ENCODE measurements at regions not wholly inside any gene's neighbourhood (a gene's known extent, or its start where the extent isn't known, plus 50 kb on each side); places are given as distances from the start of the nearest gene placed in this dataset.
"Not testable (repeated sequence)": the region's sequence is repeated elsewhere in the genome, so short reads cannot be mapped to it uniquely, and the experiment has no call there.

DNA sequence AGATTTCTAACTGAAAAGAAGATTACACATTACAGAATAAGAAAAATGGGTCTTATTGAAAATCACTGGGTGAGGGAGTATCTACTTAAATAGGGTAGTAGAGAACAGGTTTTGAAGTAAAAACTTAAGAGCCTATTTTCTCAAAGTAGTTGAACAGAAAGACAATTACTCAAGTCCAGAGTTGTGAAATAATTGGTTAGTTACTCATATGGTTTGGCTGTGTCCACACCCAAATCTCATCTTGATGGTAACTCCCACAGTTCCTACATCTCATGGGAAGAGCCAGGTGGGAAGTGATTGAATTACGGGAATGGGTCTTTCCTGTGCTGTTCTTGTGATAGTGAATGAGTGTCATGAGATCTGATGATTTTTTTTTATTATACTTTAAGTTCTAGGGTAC is 1035.3 kb upstream of the GJE1 start:
- H3K9me3 Mint-ChIP-seq = no peaks in the 10 kb centered on the region
- H3K4me3 Mint-ChIP-seq = no peak overlapping the region
- DNase-seq (ENCODE audit: low spot score) = no peak
- H3K4me1 Mint-ChIP-seq (ENCODE audit: low read depth) = no peaks in the 10 kb centered on the region
- no peaks in the 10 kb centered on the region for H3K36me3 Mint-ChIP-seq (ENCODE audit: low read depth)
- peaks cover 2% of the 10 kb centered on the region for H3K27me3 Mint-ChIP-seq (ENCODE audit: insufficient read depth)
- intact Hi-C loops (cut with micrococcal nuclease) = no loop called here
- no peak overlapping the region for H3K27ac Mint-ChIP-seq

GRCh38 chr6:141095308-141095707 is 1037.4 kb upstream of the GJE1 start:
- H3K4me3 Mint-ChIP-seq = no peak overlapping the region
- intact Hi-C loops (cut with micrococcal nuclease) = no loop called here
- no peak for DNase-seq (ENCODE audit: low spot score)
- no peaks in the 10 kb centered on the region for H3K9me3 Mint-ChIP-seq
- no peak overlapping the region for H3K27ac Mint-ChIP-seq
- peaks cover 2% of the 10 kb centered on the region for H3K27me3 Mint-ChIP-seq (ENCODE audit: insufficient read depth)
- H3K4me1 Mint-ChIP-seq (ENCODE audit: low read depth) = no peaks in the 10 kb centered on the region
- H3K36me3 Mint-ChIP-seq (ENCODE audit: low read depth) = no peaks in the 10 kb centered on the region

DNA sequence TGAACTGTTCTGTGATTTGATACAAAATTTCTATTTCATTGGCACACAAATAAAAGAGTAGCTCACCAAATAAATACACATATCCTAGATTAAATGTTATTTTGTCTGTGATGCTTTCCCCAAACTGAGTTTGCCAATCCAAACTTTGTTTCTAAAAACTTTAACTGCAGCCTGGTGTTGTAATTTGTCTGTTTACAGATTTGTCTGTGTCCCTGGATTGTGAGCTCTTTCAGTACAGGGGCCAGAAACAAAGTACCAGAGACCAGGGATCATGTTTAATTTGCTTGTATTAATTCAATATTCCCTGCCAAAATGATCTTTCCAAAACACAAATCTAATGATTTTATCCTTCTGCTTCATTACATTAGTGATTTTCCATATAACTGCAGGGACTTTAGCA is 1044.6 kb upstream of the GJE1 start:
- no peak for DNase-seq (ENCODE audit: low spot score)
- Mint-ChIP-seq H3K4me3 (no peak overlapping the region), H3K36me3 (ENCODE audit: low read depth) (no peaks in the 10 kb centered on the region), H3K27me3 (ENCODE audit: insufficient read depth) (peaks cover 3% of the 10 kb centered on the region), H3K4me1 (ENCODE audit: low read depth) (no peaks in the 10 kb centered on the region), H3K27ac (no peak overlapping the region), H3K9me3 (no peaks in the 10 kb centered on the region)
- intact Hi-C loops (cut with micrococcal nuclease) = no loop called here

DNA sequence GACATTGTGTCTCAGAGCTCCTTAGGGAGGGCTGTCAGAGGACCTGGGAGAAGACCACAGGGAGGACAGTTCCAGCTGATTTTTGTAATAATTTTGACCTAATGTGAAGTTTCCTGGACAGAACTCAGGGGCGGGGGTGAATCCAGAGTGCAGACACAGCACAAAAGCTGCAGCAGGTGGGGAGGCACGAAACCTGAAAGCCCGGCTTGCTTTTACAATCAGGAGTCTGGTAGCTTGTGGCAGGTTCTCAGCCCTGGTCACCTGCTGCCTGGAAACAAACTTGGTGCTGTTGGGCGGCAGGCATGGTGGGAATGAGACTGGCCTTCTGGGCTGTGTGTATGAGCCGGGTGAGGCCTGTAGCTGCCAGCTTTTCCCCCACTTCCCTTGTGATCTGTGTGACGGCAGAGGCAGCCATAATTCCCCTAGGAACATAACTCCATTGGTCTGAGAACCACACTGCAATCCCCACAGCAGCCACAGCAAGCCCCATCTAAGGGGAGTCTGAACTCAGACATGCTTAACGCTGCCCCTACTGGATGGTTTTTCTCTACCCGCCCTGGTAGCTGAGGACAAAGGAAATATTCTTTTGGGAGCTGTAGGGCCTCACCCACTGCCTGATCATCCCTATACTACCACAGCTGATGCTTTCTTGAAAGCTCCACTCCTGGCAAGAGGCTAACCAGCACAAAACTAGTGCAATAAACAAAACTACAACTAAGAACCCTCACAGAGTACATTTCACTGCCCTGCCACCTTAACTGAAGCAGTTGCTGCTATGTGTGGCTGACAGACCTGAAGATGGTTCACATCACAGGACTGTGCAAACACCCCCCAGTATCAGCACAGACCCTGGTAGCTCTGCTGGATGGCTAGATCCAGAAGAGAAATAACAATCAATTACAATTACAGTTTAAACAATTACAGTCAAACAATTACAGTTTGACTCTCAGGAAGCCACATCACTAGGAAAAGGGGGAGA is 1055.1 kb upstream of the GJE1 start:
- Mint-ChIP-seq H3K36me3 (ENCODE audit: low read depth) (no peaks in the 10 kb centered on the region), H3K4me3 (no peak overlapping the region), H3K9me3 (peaks cover 3% of the 10 kb centered on the region), H3K4me1 (ENCODE audit: low read depth) (no peaks in the 10 kb centered on the region), H3K27me3 (ENCODE audit: insufficient read depth) (no peaks in the 10 kb centered on the region), H3K27ac (no peak overlapping the region)
- no peak for DNase-seq (ENCODE audit: low spot score)
- intact Hi-C loops (cut with micrococcal nuclease) = no loop called here

DNA sequence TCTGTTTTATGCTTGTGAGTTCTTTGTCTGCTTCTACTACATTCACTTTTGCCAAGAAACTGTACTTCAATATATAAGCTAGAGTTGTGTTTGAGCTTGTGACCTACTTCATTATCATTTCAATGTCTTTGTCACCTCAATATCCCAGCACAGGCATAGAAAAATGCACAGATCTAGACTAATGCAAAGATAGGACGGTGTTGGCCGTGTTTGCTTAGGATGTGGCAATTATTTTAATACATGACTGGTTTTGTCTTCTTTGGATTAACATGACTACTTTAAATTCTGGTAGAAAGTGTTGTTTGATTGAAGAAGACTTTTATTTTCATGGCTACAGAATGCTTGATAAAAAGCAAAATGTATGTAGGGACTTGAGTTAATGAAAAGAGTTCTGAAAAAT is 1075.0 kb upstream of the GJE1 start:
- Mint-ChIP-seq H3K27ac (no peak overlapping the region), H3K4me1 (ENCODE audit: low read depth) (no peaks in the 10 kb centered on the region), H3K36me3 (ENCODE audit: low read depth) (no peaks in the 10 kb centered on the region), H3K27me3 (ENCODE audit: insufficient read depth) (no peaks in the 10 kb centered on the region), H3K9me3 (no peaks in the 10 kb centered on the region), H3K4me3 (no peak overlapping the region)
- intact Hi-C loops (cut with micrococcal nuclease) = no loop called here
- DNase-seq (ENCODE audit: low spot score) = no peak

DNA sequence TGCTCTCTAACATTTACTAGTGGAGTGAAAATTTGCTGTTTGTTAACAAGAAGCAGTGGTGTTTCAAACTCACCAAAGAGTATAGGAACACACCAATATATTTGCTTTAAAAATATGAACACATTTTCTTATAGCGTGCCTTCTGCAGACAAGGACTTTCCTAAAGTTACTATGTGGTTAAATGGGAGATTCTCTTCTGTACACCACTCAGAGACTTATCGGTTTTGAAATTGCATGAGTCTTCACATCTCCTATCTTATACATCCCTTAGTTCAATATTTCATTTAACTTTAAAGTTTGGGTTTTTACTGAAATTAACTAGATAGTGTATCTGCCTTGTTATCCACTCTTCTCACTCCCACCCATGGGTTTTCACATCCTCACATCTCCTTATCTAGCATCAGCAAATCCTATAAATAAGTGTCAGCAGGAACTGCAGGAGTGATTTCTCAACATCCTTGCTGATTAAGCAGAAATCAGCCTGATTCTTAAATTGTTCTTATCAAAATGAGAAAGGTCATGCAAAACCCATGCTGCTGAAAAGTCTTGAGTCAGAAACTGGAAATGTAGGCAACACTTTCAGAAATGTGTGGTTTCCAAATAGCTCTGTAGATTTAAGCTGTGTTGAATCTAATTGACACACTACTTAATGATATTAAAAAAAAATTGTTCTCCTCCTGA is 1075.6 kb upstream of the GJE1 start:
- intact Hi-C loops (cut with micrococcal nuclease) = no loop called here
- H3K27me3 Mint-ChIP-seq (ENCODE audit: insufficient read depth) = no peaks in the 10 kb centered on the region
- DNase-seq (ENCODE audit: low spot score) = no peak

GRCh38 chr6:141050471-141050870 is 1082.3 kb upstream of the GJE1 start:
- intact Hi-C loops (cut with micrococcal nuclease) = no loop called here
- no peaks in the 10 kb centered on the region for H3K9me3 Mint-ChIP-seq
- H3K36me3 Mint-ChIP-seq (ENCODE audit: low read depth) = no peaks in the 10 kb centered on the region
- DNase-seq (ENCODE audit: low spot score) = no peak
- H3K4me3 Mint-ChIP-seq = no peak overlapping the region
- H3K27me3 Mint-ChIP-seq (ENCODE audit: insufficient read depth) = no peaks in the 10 kb centered on the region
- no peak overlapping the region for H3K27ac Mint-ChIP-seq
- no peaks in the 10 kb centered on the region for H3K4me1 Mint-ChIP-seq (ENCODE audit: low read depth)

More for the DNA sequence above, 1075.6 kb upstream of the GJE1 start:
- H3K36me3 Mint-ChIP-seq (ENCODE audit: low read depth) = no peaks in the 10 kb centered on the region
- no peaks in the 10 kb centered on the region for H3K4me1 Mint-ChIP-seq (ENCODE audit: low read depth)
- no peaks in the 10 kb centered on the region for H3K9me3 Mint-ChIP-seq
- H3K27ac Mint-ChIP-seq = no peak overlapping the region
- no peak overlapping the region for H3K4me3 Mint-ChIP-seq

GRCh38 chr6:141048451-141048850 is 1084.3 kb upstream of the GJE1 start:
- Mint-ChIP-seq H3K9me3 (no peaks in the 10 kb centered on the region), H3K27me3 (ENCODE audit: insufficient read depth) (no peaks in the 10 kb centered on the region), H3K36me3 (ENCODE audit: low read depth) (no peaks in the 10 kb centered on the region), H3K4me3 (no peak overlapping the region), H3K27ac (no peak overlapping the region), H3K4me1 (ENCODE audit: low read depth) (no peaks in the 10 kb centered on the region)
- DNase-seq (ENCODE audit: low spot score) = no peak
- intact Hi-C loops (cut with micrococcal nuclease) = no loop called here

- H3K9me3 Mint-ChIP-seq; intact Hi-C loops (cut with micrococcal nuclease); H3K27ac Mint-ChIP-seq; H3K4me1 Mint-ChIP-seq (ENCODE audit: low read depth); DNase-seq (ENCODE audit: low spot score); H3K4me3 Mint-ChIP-seq; H3K27me3 Mint-ChIP-seq (ENCODE audit: insufficient read depth); H3K36me3 Mint-ChIP-seq (ENCODE audit: low read depth): not testable (repeated sequence)
These were observed 1086.2 kb upstream of the GJE1 start for GRCh38 chr6:141046496-141046895.

GRCh38 chr6:141041596-141042087 is 1091.1 kb upstream of the GJE1 start:
- Mint-ChIP-seq H3K36me3 (ENCODE audit: low read depth) (no peaks in the 10 kb centered on the region), H3K9me3 (no peaks in the 10 kb centered on the region)
- intact Hi-C loops (cut with micrococcal nuclease) = no loop called here

DNA sequence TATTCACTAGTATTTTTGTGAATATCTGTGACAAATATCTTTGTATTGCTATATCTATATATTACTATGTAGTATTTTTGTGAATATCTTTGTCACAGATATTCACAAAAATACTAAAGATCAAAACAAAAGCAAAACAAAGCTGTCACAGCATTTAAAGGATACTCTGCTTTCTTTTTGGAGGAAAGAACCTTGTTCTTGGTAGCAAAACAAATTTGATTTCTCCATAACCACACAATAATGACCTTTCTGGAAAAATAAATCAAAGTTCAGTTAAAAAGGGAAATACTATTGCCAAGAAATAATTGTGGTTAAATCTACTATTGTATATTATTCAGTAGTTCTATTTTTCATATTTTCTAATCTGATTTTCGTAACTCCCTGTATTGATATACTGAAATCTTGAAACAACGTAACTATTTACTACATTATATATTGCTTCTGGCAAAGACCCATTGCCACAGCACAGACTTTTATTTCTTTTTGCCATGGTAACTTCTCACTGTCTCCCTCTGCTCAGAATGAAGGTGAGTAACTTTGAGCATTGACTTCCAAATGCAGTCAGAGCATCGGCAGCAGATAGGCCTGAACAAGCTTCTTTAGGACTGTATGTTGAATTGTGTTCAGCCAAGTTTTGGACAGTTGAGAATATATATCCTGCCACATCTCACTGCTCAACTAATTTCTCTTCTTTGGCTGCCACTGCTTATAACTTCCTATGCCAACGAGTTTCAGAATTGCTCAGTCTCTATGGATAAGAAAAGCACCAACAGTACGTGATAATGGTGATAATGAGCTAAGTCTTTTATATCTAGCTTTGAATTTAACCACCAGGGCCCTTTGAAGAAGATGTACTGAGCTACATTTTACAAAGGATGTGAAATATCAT is 1097.2 kb upstream of the GJE1 start:
- intact Hi-C loops (cut with micrococcal nuclease) = no loop called here
- Mint-ChIP-seq H3K9me3 (no peaks in the 10 kb centered on the region), H3K4me1 (ENCODE audit: low read depth) (no peaks in the 10 kb centered on the region), H3K36me3 (ENCODE audit: low read depth) (no peaks in the 10 kb centered on the region), H3K4me3 (no peak overlapping the region), H3K27ac (no peak overlapping the region), H3K27me3 (ENCODE audit: insufficient read depth) (no peaks in the 10 kb centered on the region)
- no peak for DNase-seq (ENCODE audit: low spot score)

More at GRCh38 chr6:141041596-141042087, 1091.1 kb upstream of the GJE1 start:
- no peak overlapping the region for H3K27ac Mint-ChIP-seq
- no peaks in the 10 kb centered on the region for H3K4me1 Mint-ChIP-seq (ENCODE audit: low read depth)
- DNase-seq (ENCODE audit: low spot score) = no peak
- no peak overlapping the region for H3K4me3 Mint-ChIP-seq
- no peaks in the 10 kb centered on the region for H3K27me3 Mint-ChIP-seq (ENCODE audit: insufficient read depth)

DNA sequence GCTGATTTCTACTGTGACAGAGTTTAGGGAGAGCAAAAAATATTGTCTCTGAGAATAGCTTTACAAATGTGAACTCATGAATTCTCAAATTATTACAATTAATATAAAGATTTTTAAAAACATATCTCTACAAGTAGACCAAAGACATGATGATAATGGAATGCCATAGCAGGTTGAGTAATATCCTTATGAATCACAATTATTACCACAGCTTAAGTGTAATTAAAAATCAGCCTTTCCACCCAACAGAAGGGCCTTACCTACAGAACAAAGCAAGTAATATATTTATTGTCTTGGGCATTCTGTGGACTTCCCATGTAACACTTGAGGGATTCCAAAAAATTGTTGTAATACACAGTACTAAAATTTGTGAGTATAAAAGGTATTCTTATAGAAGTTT is 1099.6 kb upstream of the GJE1 start:
- Mint-ChIP-seq H3K36me3 (ENCODE audit: low read depth) (no peaks in the 10 kb centered on the region), H3K27me3 (ENCODE audit: insufficient read depth) (no peaks in the 10 kb centered on the region), H3K4me1 (ENCODE audit: low read depth) (no peaks in the 10 kb centered on the region), H3K27ac (no peak overlapping the region), H3K9me3 (no peaks in the 10 kb centered on the region), H3K4me3 (no peak overlapping the region)
- DNase-seq (ENCODE audit: low spot score) = no peak
- intact Hi-C loops (cut with micrococcal nuclease) = no loop called here

All from activated T-helper 1 cell treated with anti-CD3 and anti-CD28 coated beads, Interleukin-12 subunit alpha, Interleukin-12 subunit beta, Interleukin-2, Interleukin-4 antibody, amounts not matched to agents 30 ng/mL and 10 ng/mL and 1 ng/mL, durations not matched to agents 14 hours and 24 hours and 36 hours (primary cell).